HFF-Myc (cell line): ENCODE measurements at regions not wholly inside any gene's neighbourhood (a gene's known extent, or its start where the extent isn't known, plus 50 kb on each side); places are given as distances from the start of the nearest gene placed in this dataset.
"Not testable (repeated sequence)": the region's sequence is repeated elsewhere in the genome, so short reads cannot be mapped to it uniquely, and the experiment has no call there.

Source experiments
- DNase-seq: peaks from one replicate; pipeline ENCODE4 v3.0.0-alpha.2; 2011; ENCODE audit warnings: low read depth; ENCODE audit errors: extremely low read depth
- H3K4me3 ChIP-seq: replicated peaks from 2 replicates; pipeline ENCODE4 v1.5.1; 2011; ENCODE audit warnings: low read depth, mild to moderate bottlenecking, control low read depth, low read length
- CTCF ChIP-seq: IDR thresholded peaks from 2 replicates; pipeline ENCODE4 v1.5.1; 2012; ENCODE audit warnings: mild to moderate bottlenecking, low read depth, low read length, control low read depth; ENCODE audit errors: missing control alignments

GRCh38 chr13:79851318-79851717, 370.4 kb downstream of the NDFIP2 start:
- no peak overlapping the region for H3K4me3 ChIP-seq
- no peak for TF ChIP-seq CTCF
- no peak for DNase-seq

- no peak for DNase-seq
- H3K4me3 ChIP-seq = no peak overlapping the region
- TF ChIP-seq CTCF = no peak
Measured at GRCh38 chr13:79847882-79848592, 367.1 kb downstream of the NDFIP2 start.

GRCh38 chr13:79846386-79846785, 365.4 kb downstream of the NDFIP2 start:
- no peak overlapping the region for H3K4me3 ChIP-seq
- no peak for TF ChIP-seq CTCF
- no peak for DNase-seq

- no peak for DNase-seq
- H3K4me3 ChIP-seq = no peak overlapping the region
- no peak for TF ChIP-seq CTCF
Measured at GRCh38 chr13:79837741-79838450, 356.9 kb downstream of the NDFIP2 start.

GRCh38 chr13:79836121-79836520, 355.2 kb downstream of the NDFIP2 start:
- not testable (repeated sequence) for H3K4me3 ChIP-seq, DNase-seq

GRCh38 chr13:79834876-79835275, 353.9 kb downstream of the NDFIP2 start:
- TF ChIP-seq CTCF = no peak
- no peak for DNase-seq
- no peak overlapping the region for H3K4me3 ChIP-seq

GRCh38 chr13:79833991-79834390, 353.0 kb downstream of the NDFIP2 start:
- DNase-seq = no peak
- no peak for TF ChIP-seq CTCF
- no peak overlapping the region for H3K4me3 ChIP-seq
